GM18520 (cell line): ENCODE measurements at regions not wholly inside any gene's neighbourhood (a gene's known extent, or its start where the extent isn't known, plus 50 kb on each side); places are given as distances from the start of the nearest gene placed in this dataset.
A peak's percentile ranks its signal among the peaks of the same experiment; 100 is the strongest.

ENCODE experiments used
- ATAC-seq: cut with Tn5 transposase; IDR thresholded peaks from one replicate; pipeline ENCODE4 v1.9.1; 2021; ENCODE audit not compliant: unreplicated experiment

DNA sequence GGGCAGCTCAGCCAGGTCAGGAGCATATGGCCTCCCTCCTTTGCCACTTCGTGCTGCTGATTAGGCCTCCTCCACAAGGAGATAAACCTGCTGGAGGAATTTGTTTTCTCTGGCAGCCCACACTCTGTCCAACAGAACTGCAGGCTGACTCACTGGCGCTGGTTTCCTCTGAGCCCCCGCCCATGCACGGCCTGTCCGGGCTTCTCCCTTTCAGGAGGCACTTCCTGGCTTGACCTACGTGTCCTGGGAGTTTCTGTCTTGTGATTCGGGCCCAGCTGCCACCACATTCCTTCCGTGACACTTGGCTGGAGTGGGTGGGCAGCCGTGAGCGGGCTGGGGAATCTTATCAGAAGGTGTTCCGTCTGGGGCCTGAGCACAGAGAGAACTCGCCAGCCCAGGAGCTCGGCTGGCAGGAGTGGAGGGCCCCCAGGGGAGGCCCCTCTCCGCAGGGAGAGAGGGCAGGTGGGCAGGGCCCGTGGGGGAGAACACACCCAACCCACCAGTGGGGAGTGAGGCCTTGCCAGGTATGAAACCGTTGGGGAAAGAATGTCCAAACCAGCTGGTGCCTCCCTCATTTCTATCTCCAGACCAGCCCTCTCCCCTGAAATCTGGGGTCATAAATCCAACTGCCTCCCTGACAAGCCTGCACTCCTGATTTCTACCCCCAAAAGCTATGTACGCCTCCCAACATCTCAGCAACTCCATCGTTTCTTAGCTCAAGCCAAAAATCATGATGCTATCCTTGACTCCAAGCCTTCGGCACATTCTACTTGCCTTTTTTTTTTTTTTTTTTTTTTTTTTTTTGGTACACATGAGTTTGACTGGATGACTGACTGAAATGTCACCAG is 110.6 kb upstream of the MEF2A start:
- ATAC-seq: no peak

DNA sequence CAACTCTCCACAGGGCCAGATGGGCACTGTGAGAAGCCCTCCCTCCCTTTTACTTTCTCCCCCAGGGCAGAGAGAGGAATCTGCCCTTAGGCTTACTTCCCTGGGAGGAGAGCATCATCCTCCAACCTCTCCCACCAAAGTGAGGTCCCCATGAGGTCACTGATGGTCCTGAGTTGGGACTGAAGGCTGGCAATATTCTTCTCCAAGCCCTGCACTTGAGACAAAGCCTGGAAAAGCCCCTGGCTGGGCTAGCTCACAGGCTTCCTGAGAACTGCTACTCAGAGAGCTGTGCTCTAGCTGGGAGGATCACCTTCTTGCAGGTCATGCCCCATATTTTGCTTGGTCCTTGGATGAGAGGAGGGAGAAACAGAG is 110.0 kb upstream of the MEF2A start:
- ATAC-seq: no peak

GRCh38 chr15:99464137-99464536 is 101.6 kb upstream of the MEF2A start:
- no peak for ATAC-seq

- no peak for ATAC-seq
Observed at GRCh38 chr15:99466701-99467337, 99.0 kb upstream of the MEF2A start.

DNA sequence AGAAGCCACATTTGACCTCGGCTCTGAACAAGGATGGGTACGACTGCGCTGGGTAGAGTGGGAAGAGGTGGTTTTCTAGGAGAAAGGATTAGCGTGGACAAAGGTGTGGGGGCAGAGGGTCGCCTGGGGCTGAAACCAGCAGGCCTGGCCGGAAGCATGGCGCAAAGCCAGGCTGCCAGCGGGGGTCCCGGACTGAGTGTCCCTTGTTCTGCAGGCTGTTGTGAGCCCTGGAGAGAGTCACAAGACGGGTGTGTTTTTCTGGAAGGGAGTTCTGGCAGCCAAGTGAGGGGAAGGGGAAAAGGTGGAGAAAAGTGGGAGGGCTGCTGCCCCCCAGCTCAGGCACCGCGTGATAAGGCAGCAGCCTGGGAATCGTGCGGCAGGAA is 98.5 kb upstream of the MEF2A start:
- no peak for ATAC-seq

- ATAC-seq: no peak
Observed at GRCh38 chr15:99467853-99468464, 97.8 kb upstream of the MEF2A start.

- ATAC-seq: peak; percentile 70
Observed at GRCh38 chr15:99470204-99470603, 95.6 kb upstream of the MEF2A start.

GRCh38 chr15:99472416-99473145 is 93.2 kb upstream of the MEF2A start:
- no peak for ATAC-seq

DNA sequence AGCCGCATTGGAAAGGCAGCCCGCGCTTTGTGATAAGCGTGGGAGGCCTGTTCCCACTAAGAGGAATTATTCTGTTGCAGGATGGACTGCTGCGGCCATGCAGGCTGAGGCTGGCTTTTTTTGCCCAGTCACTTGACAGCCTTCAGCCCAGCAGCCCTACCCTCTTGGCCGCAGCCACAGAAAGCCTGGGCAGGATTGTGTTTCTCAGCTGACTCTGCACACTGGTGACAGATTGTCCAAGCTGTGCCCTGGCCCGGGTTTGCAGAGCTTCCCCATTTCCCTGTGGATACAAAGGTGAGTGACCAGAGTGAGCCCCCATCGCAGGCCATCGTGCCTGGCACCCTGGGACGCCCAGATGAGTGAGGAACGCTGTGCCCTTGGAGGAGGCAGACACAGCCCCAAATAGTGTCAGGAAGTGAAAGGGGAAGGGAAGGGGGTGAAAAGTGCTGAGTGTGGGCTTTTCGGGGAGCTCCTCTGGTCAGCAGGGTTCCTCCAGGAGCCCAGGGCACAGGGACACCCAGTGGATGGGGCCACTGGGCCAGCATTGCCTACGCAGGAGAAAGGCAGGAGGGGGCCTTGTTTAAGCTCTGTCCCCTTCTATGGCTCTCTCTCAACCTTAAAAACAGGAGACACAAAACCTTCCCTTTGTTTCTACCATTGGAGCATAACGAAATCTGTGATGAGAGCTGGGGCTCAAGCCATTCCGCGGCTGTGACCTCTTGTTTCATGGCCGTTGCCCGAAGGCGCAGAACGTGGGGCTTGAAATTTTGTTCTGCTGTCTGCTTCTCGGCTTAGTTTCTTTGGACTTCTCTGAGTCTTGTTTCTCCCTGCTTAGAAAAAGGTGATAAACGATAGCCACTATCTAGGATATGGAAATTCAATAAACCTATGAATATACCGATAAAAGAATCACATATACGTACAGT is 91.5 kb upstream of the MEF2A start:
- no peak for ATAC-seq

GRCh38 chr15:99474909-99475753 is 90.7 kb upstream of the MEF2A start:
- ATAC-seq: no peak

- no peak for ATAC-seq
Observed at GRCh38 chr15:99475754-99476412, 89.9 kb upstream of the MEF2A start.

DNA sequence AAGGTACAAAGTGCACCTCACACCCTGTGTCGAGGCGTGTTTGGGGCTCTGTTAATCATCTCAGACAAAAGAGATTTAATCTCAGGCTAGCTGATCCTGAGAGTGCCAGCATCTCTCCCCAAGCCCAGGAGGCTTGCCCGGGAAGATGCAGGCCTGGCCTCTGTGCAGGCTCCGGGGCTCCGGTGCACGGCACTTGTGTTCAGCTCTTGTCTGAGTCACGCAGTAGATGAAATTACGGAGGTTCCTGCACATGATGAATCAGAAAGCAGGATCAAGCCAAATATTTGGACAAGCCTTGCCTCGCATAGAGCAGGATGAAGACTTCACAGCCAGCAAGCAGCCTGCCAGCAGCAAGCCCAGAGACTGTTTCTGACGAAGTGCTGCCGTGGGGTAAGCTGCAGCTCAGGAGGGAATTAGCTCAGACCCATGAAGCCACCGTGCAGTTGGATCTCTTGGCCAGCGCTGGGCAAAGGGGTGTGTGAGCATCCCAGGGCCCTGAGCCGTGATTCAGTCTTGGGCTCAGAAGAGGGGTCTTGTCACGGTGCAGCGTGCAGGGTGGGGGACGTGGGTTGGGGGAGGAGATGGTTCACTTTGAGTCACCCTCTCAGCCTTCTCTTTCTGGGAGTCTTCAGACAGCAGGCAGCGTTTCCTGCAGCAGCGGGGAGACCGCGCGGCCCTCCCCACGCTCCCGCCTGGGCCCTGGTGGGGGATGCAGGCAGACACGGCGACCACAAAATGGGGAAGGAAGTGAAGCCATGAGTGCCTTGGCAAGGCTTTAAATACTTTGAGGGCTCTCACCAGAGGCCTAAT is 89.2 kb upstream of the MEF2A start:
- ATAC-seq: no peak

DNA sequence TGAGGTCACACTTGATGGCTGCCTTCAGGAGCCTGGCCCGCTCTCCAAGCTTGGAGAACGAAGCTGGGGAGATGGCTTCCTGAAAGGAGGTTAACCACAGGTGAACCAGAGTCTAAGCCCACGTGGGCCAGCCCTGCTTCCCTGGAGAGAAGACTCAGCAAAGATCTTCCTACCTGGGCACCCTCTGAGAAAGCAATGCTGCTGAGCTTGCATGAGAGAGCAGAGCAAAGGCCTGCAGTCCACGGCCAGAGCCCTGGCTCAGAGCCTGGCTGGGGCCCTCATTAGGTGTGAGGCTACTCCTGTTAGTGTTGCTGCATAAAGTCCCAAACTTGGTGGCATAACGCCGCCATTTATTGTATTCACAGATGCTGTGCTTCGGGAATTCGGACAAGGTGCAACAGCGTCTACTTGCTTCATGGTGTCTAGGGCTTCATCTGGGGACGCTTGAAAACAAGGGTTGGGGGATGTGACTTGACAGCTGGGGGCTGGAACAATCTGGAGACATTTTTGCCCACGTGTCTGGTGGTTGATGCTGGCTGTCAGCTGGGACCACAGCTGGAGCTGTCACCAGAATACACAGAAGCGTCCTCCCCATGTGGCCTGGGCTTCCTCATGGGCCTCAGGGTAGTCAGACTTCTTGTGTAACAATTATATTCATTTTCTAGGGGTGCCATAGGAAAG is 87.9 kb upstream of the MEF2A start:
- no peak for ATAC-seq

- ATAC-seq: no peak
Observed at GRCh38 chr15:99478977-99479376, 86.8 kb upstream of the MEF2A start.

DNA sequence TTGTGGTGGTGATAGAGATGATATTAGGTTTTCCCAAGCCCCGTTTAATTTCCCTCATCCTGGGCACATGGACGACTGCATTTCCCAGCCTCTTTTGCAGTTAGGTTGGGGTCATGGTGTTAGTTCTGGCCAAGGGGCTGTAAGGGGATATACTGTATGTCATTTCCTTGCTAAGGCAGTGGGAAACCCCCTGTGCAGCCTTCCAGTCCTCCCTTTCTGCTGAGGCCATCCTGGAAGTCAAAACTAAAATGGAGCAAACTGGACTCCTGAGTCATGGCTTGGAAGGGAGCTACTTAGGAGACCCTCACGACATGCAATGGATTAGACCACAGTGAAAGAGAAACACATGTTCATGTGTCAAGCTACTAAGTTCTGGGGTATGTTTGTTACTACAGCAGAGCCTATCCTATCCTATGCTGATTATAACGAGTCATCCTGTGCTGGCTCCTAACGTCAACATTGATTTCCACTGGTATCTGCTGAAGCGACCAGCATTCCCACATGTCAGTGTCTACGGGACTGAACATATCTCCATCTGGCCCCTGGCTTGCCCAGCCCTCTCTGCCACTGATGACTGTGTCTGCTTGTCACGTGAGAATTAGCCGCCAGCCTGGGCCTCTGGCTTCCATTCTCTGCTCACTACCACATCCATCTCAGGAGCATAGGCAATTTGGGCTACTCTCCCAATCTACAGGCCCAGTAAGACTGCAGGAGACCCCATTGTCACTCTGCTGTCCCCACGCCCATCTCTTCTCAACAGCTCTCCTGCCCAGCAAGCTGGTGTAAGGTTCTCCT is 85.6 kb upstream of the MEF2A start:
- no peak for ATAC-seq

DNA sequence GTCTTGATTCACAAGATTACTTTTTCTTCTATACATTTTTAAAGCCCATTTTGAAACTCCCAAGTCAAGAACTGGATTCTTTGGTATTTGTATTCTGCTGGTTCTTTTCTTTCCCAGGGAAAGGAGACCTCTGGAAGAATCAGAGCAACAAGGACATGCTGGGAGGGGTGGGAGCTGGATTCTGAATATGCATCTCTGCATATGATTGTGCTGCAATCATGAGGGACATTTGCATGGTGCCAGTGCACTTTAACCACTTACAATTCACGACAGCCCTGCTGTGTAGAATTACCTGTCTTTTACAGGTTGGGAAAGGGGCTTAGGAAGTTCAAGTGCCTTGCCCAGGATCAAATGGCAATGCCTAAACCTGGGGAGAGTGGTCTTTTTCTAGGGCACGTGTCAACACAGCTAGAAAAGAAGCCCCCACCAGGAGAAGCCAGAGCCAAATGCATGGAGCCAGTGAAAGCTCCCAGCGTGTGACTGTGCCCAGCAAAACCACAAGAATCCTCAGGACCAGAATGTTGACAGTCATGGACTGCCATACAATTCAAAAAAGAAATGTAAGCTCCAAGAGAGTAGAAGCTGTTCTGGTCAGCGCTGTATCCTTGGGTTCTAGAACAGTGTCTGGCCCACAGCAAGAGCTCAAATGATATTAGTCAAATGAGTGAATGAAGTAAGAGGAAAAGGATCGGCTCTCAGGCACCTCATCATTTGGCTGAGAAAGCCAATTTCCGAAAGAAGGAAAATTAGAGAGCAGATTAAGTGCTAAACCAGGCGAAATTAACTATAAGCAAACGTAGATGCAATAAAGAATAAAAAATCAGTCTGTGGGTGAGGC is 84.5 kb upstream of the MEF2A start:
- ATAC-seq: no peak
